ENCODE measurements at regions not wholly inside any gene's neighbourhood (a gene's known extent, or its start where the extent isn't known, plus 50 kb on each side); places are given as distances from the start of the nearest gene placed in this dataset.

- Histone ChIP-seq H3K4me2 (ENCODE audit: insufficient read depth, low read length) (no peak overlapping the region), H3K9me1 (replicated peaks; ENCODE audit: control insufficient read depth, extremely low read depth, insufficient read depth, low read length) (no peaks in the 10 kb centered on the region), H3K4me1 (ENCODE audit: control insufficient read depth, extremely low read depth, insufficient read depth, low read length) (no peaks in the 10 kb centered on the region), H3K79me2 (ENCODE audit: control insufficient read depth, insufficient read depth, low read length) (no peaks in the 10 kb centered on the region), H3K36me3 (ENCODE audit: control insufficient read depth in 2 of 2, extremely low read depth in 1 of 2, insufficient read depth in 2 of 2, low read length in 2 of 2) (no peaks in the 10 kb centered on the region), H4K20me1 (replicated peaks; ENCODE audit: control insufficient read depth, extremely low read depth, insufficient read depth, low read length) (no peaks in the 10 kb centered on the region), H2AFZ (ENCODE audit: low read depth, low read length) (no peak overlapping the region), H3K9me3 (replicated peaks; ENCODE audit: control insufficient read depth, insufficient read depth, low read length) (no peaks in the 10 kb centered on the region), H3K27ac (ENCODE audit: insufficient read depth, low read depth, low read length) (no peak overlapping the region), H3K9ac (replicated peaks; ENCODE audit: extremely low read depth, insufficient read depth, low read length) (no peak overlapping the region), H3K4me3 (replicated peaks in 1 of 3; ENCODE audit: insufficient read depth in 1 of 3, low read depth in 1 of 3, low read length in 3 of 3) (no peak overlapping the region), H3K27me3 (ENCODE audit: control insufficient read depth in 2 of 2, insufficient read depth in 2 of 2, low read length in 2 of 2) (peaks cover 0 to 2% of the 10 kb centered on the region in 2 experiments)
- ChIA-PET CTCF (interaction anchor here (1.5 kb wide), 1 partner anchor 310 kb away, joined by 3 read pairs; no protein-coding TSS in a partner anchor), POLR2A (no interaction called here)
- dilution Hi-C loops (cut with MboI; ENCODE audit: extremely low pct_ligation_motif_present, low sequenced_read_pairs) (no loop called here), intact Hi-C loops (cut with micrococcal nuclease) (no loop called here)
- FAIRE-seq (no peak), DNase-seq (ENCODE audit: low read depth, low spot score) (no peak)
- no TSS peak for BruUV-seq (replicated peaks)
- no peak for TF ChIP-seq MYC (IDR thresholded peaks at IDR 0.05; ENCODE audit: low read depth, low read length)
- TF ChIP-seq FOS (IDR thresholded peaks at IDR 0.05; ENCODE audit: borderline replicate concordance, insufficient read depth, low read length) = no peak
- no peak for TF ChIP-seq EZH2 (IDR thresholded peaks at IDR 0.05; ENCODE audit: borderline replicate concordance, low read depth, low read length, severe bottlenecking)
- no peak for TF ChIP-seq POLR2A (IDR thresholded peaks at IDR 0.05; ENCODE audit: low read depth, low read length)
- no peak for TF ChIP-seq POLR2AphosphoS5 (IDR thresholded peaks at IDR 0.05; ENCODE audit: insufficient read depth, low read depth, low read length)
- no peak for TF ChIP-seq GATA2 (IDR thresholded peaks at IDR 0.05; ENCODE audit: insufficient read depth, insufficient read length, low read depth, low read length)
- no peak for TF ChIP-seq CTCF (IDR thresholded peaks at IDR 0.05; ENCODE audit: extremely low read depth in 1 of 2, insufficient read depth in 1 of 2, low read depth in 1 of 2, low read length in 2 of 2)
- TF ChIP-seq, protein P1, sequence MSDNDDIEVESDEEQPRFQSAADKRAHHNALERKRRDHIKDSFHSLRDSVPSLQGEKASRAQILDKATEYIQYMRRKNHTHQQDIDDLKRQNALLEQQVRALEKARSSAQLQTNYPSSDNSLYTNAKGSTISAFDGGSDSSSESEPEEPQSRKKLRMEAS (IDR thresholded peaks at IDR 0.05; ENCODE audit: insufficient read depth, insufficient read length) = no peak
- TF ChIP-seq JUN (IDR thresholded peaks at IDR 0.05; ENCODE audit: borderline replicate concordance, insufficient read depth, insufficient read length, low read depth) = no peak
These were observed 445.3 kb upstream of the MGMT start for GRCh38 chr10:129021594-129022304.
